Transverse colon (tissue), 4 donors: ENCODE measurements at regions not wholly inside any gene's neighbourhood (a gene's known extent, or its start where the extent isn't known, plus 50 kb on each side); places are given as distances from the start of the nearest gene placed in this dataset.

Source experiments
- POLR2A ChIP-seq: fragments of 450-650 bp; IDR thresholded peaks from one replicate; pipeline ENCODE4 v1.6.1; 2016; ENCODE audit warnings: antibody characterized with exemption, mild to moderate bottlenecking, moderate library complexity
- POLR2AphosphoS5 ChIP-seq, 3 donors: sonication (generic); formaldehyde crosslinking; IDR thresholded peaks; one replicate each; pipeline ENCODE4 v1.6.1; 2016; ENCODE audit warnings: antibody characterized with exemption in 3 of 3
- TF ChIP-seq, protein P1 (sequence below), 5 experiments: fragments of 200-600 bp in 3 of 5; fragments of 450-650 bp in 2 of 5; sonication (generic) in 3 of 5; IDR thresholded peaks; 1 replicate in 2 of 5; 2 replicates in 3 of 5; pipeline ENCODE4 v1.5.1; 2016 to 2017; ENCODE audit warnings: antibody characterized with exemption in 5 of 5, inconsistent platforms in 3 of 5, mild to moderate bottlenecking in 2 of 5, moderate library complexity in 1 of 5

DNA sequence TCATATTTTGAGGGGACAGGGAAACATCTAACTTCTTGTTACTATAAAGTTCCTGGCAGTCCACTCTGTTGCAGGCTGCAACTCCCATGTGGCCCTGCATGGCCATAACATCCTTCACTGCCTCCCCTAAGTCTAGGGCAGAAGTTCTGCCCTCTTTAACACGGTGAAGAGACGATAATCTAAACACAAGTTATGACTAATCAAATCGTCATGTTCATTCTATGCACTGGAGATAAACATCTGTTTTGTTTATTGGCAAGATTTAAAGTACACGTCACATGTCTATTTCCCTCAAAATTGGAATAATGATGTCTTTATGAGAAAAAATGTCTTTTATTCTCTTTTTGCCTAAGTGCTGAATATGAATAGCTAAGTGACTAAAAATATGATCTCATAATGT lies 1629.4 kb downstream of the PCDH9 start:
- TF ChIP-seq POLR2AphosphoS5 (IDR thresholded peaks at IDR 0.05) (no peak), POLR2A (no peak)
- TF ChIP-seq, protein P1, sequence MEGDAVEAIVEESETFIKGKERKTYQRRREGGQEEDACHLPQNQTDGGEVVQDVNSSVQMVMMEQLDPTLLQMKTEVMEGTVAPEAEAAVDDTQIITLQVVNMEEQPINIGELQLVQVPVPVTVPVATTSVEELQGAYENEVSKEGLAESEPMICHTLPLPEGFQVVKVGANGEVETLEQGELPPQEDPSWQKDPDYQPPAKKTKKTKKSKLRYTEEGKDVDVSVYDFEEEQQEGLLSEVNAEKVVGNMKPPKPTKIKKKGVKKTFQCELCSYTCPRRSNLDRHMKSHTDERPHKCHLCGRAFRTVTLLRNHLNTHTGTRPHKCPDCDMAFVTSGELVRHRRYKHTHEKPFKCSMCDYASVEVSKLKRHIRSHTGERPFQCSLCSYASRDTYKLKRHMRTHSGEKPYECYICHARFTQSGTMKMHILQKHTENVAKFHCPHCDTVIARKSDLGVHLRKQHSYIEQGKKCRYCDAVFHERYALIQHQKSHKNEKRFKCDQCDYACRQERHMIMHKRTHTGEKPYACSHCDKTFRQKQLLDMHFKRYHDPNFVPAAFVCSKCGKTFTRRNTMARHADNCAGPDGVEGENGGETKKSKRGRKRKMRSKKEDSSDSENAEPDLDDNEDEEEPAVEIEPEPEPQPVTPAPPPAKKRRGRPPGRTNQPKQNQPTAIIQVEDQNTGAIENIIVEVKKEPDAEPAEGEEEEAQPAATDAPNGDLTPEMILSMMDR (IDR thresholded peaks at IDR 0.05), result no peak
